ENCODE measurements at regions not wholly inside any gene's neighbourhood (a gene's known extent, or its start where the extent isn't known, plus 50 kb on each side); places are given as distances from the start of the nearest gene placed in this dataset.

- TF ChIP-seq CTCF (IDR thresholded peaks at IDR 0.05; ENCODE audit: low read depth, low read length, missing control alignments) = no peak
- H3K36me3 ChIP-seq (replicated peaks) = no peaks in the 10 kb centered on the region
These were observed 884.4 kb upstream of the CNTN5 start for GRCh38 chr11:98136357-98136756.

GRCh38 chr11:98137437-98137836, 883.3 kb upstream of the CNTN5 start:
- no peak for TF ChIP-seq CTCF (IDR thresholded peaks at IDR 0.05; ENCODE audit: low read depth, low read length, missing control alignments)
- H3K27ac ChIP-seq = no peak overlapping the region
- in situ Hi-C loops (cut with HindIII; ENCODE audit: low pct_ligation_motif_present, low sequenced_read_pairs) = no loop called here
- no peaks in the 10 kb centered on the region for H3K27me3 ChIP-seq (replicated peaks)
- no peaks in the 10 kb centered on the region for H3K36me3 ChIP-seq (replicated peaks)
- H3K4me3 ChIP-seq (ENCODE audit: low read depth, low read length) = no peak overlapping the region
- DNase-seq = no peak

More at GRCh38 chr11:98136357-98136756, 884.4 kb upstream of the CNTN5 start:
- Histone ChIP-seq H3K27me3 (replicated peaks) (no peaks in the 10 kb centered on the region), H3K27ac (no peak overlapping the region), H3K4me3 (ENCODE audit: low read depth, low read length) (no peak overlapping the region)
- no peak for DNase-seq
- in situ Hi-C loops (cut with HindIII; ENCODE audit: low pct_ligation_motif_present, low sequenced_read_pairs) = no loop called here

GRCh38 chr11:98143661-98144060, 877.1 kb upstream of the CNTN5 start:
- no peak for DNase-seq
- Histone ChIP-seq H3K36me3 (replicated peaks) (no peaks in the 10 kb centered on the region), H3K27ac (no peak overlapping the region), H3K4me3 (ENCODE audit: low read depth, low read length) (no peak overlapping the region), H3K27me3 (replicated peaks) (no peaks in the 10 kb centered on the region)
- in situ Hi-C loops (cut with HindIII; ENCODE audit: low pct_ligation_motif_present, low sequenced_read_pairs) = no loop called here
- no peak for TF ChIP-seq CTCF (IDR thresholded peaks at IDR 0.05; ENCODE audit: low read depth, low read length, missing control alignments)

GRCh38 chr11:98153752-98154151, 867.0 kb upstream of the CNTN5 start:
- in situ Hi-C loops (cut with HindIII; ENCODE audit: low pct_ligation_motif_present, low sequenced_read_pairs) = no loop called here
- Histone ChIP-seq H3K27ac (no peak overlapping the region), H3K4me3 (ENCODE audit: low read depth, low read length) (no peak overlapping the region), H3K27me3 (replicated peaks) (no peaks in the 10 kb centered on the region), H3K36me3 (replicated peaks) (no peaks in the 10 kb centered on the region)
- no peak for DNase-seq
- TF ChIP-seq CTCF (IDR thresholded peaks at IDR 0.05; ENCODE audit: low read depth, low read length, missing control alignments) = no peak

- Histone ChIP-seq H3K36me3 (replicated peaks) (no peaks in the 10 kb centered on the region), H3K4me3 (ENCODE audit: low read depth, low read length) (no peak overlapping the region), H3K27ac (no peak overlapping the region), H3K27me3 (replicated peaks) (no peaks in the 10 kb centered on the region)
- in situ Hi-C loops (cut with HindIII; ENCODE audit: low pct_ligation_motif_present, low sequenced_read_pairs) = no loop called here
- DNase-seq = peak; percentile 11
- TF ChIP-seq CTCF (IDR thresholded peaks at IDR 0.05; ENCODE audit: low read depth, low read length, missing control alignments) = no peak
These were observed 865.1 kb upstream of the CNTN5 start for GRCh38 chr11:98155696-98156095.

- no peaks in the 10 kb centered on the region for H3K36me3 ChIP-seq (replicated peaks)
- no peak overlapping the region for H3K4me3 ChIP-seq (ENCODE audit: low read depth, low read length)
- no peaks in the 10 kb centered on the region for H3K27me3 ChIP-seq (replicated peaks)
- in situ Hi-C loops (cut with HindIII; ENCODE audit: low pct_ligation_motif_present, low sequenced_read_pairs) = no loop called here
- TF ChIP-seq CTCF (IDR thresholded peaks at IDR 0.05; ENCODE audit: low read depth, low read length, missing control alignments) = no peak
- no peak overlapping the region for H3K27ac ChIP-seq
- DNase-seq = no peak
These were observed 842.8 kb upstream of the CNTN5 start for GRCh38 chr11:98177925-98178324.

All from brain microvascular endothelial cell (primary cell).